Uterus (tissue), 3 donors: ENCODE measurements at regions not wholly inside any gene's neighbourhood (a gene's known extent, or its start where the extent isn't known, plus 50 kb on each side); places are given as distances from the start of the nearest gene placed in this dataset.
A peak's percentile ranks its signal among the peaks of the same experiment; 100 is the strongest.

Experiments used
- DNase-seq, 2 donors: peaks; one replicate each; pipeline ENCODE4 v3.0.0-alpha.2; 2019 to 2020
- H3K27ac ChIP-seq, 2 donors: fragments of 200-600 bp; sonication (generic); 1 replicate in 1 of 2; 2 replicates in 1 of 2; pipeline ENCODE4 v1.5.1; 2016 to 2018
- H3K27me3 ChIP-seq, 2 donors: fragments of 200-600 bp; sonication (generic); one replicate each; pipeline ENCODE4 v1.5.1; 2018 to 2019; ENCODE audit warnings: control low read depth in 1 of 2
- H3K36me3 ChIP-seq, 2 donors: fragments of 200-600 bp; sonication (generic); one replicate each; pipeline ENCODE4 v1.5.1; 2019; ENCODE audit warnings: control low read depth in 1 of 2
- H3K4me1 ChIP-seq, 2 donors: fragments of 200-600 bp; sonication (generic); one replicate each; pipeline ENCODE4 v1.5.1; 2018 to 2019; ENCODE audit warnings: control low read depth in 1 of 2
- H3K4me3 ChIP-seq, 2 donors: fragments of 200-600 bp; sonication (generic); 1 replicate in 1 of 2; 2 replicates in 1 of 2; pipeline ENCODE4 v1.5.1; 2018 to 2019; ENCODE audit warnings: mild to moderate bottlenecking in 1 of 2
- H3K9me3 ChIP-seq, 2 donors: fragments of 200-600 bp; sonication (generic); one replicate each; pipeline ENCODE4 v1.5.1; 2019; ENCODE audit warnings: control low read depth in 1 of 2
- CTCF ChIP-seq, 4 experiments: fragments of 200-600 bp in 2 of 4; fragments of 450-650 bp in 2 of 4; sonication (generic) in 2 of 4; IDR thresholded peaks; one replicate each; pipeline ENCODE4 v1.5.1; 2016 to 2019; ENCODE audit warnings: antibody characterized with exemption in 4 of 4, mild to moderate bottlenecking in 2 of 4, moderate library complexity in 1 of 4
- POLR2A ChIP-seq, 2 donors: fragments of 450-650 bp; IDR thresholded peaks; one replicate each; pipeline ENCODE4 v1.6.1; 2016; ENCODE audit warnings: antibody characterized with exemption in 2 of 2, mild to moderate bottlenecking in 1 of 2, moderate library complexity in 1 of 2
- intact Hi-C: fragments of 100-400 bp; cut with DNase I; formaldehyde crosslinking; loops from one replicate; pipeline ENCODE4 v1.15.1; 2023; ENCODE audit warnings: low total_unique reads
- donor health status: DM: yes; HTN: yes; CAD: no.

GRCh38 chr15:39156646-39157250 lies 424.1 kb upstream of the THBS1 start:
- intact Hi-C loops, result no loop called here
- peak overlapping the region; percentile 59 to 67 for H3K27ac ChIP-seq
- no peaks in the 10 kb centered on the region for H3K4me1 ChIP-seq
- DNase-seq, result no peak
- H3K27me3 ChIP-seq, result no peaks in the 10 kb centered on the region
- no peaks in the 10 kb centered on the region for H3K9me3 ChIP-seq
- H3K4me3 ChIP-seq, result no peak overlapping the region
- H3K36me3 ChIP-seq, result no peaks in the 10 kb centered on the region
- TF ChIP-seq POLR2A (IDR thresholded peaks at IDR 0.05) (no peak), CTCF (IDR thresholded peaks at IDR 0.05) (no peak)

GRCh38 chr15:39157882-39158281 lies 423.0 kb upstream of the THBS1 start:
- H3K27ac ChIP-seq, result no peak overlapping the region
- no peaks in the 10 kb centered on the region for H3K36me3 ChIP-seq
- H3K27me3 ChIP-seq, result no peaks in the 10 kb centered on the region
- no peak overlapping the region for H3K4me3 ChIP-seq
- TF ChIP-seq POLR2A (IDR thresholded peaks at IDR 0.05), result no peak
- no peaks in the 10 kb centered on the region for H3K4me1 ChIP-seq
- intact Hi-C loops, result no loop called here
- no peaks in the 10 kb centered on the region for H3K9me3 ChIP-seq
- DNase-seq, result no peak

GRCh38 chr15:39159833-39160232 lies 421.0 kb upstream of the THBS1 start:
- intact Hi-C loops, result no loop called here
- peak overlapping the region in 1 of 2 donors; percentile 38 for H3K27ac ChIP-seq
- H3K9me3 ChIP-seq, result no peaks in the 10 kb centered on the region
- H3K4me1 ChIP-seq, result no peaks in the 10 kb centered on the region
- no peak for DNase-seq
- no peak overlapping the region for H3K4me3 ChIP-seq
- H3K27me3 ChIP-seq, result no peaks in the 10 kb centered on the region
- no peaks in the 10 kb centered on the region for H3K36me3 ChIP-seq
- TF ChIP-seq CTCF (IDR thresholded peaks at IDR 0.05), result no peak
- no peak for TF ChIP-seq POLR2A (IDR thresholded peaks at IDR 0.05)

- Histone ChIP-seq H3K27ac (no peak overlapping the region), H3K4me3 (no peak overlapping the region), H3K36me3 (no peaks in the 10 kb centered on the region), H3K4me1 (no peaks in the 10 kb centered on the region), H3K9me3 (no peaks in the 10 kb centered on the region), H3K27me3 (no peaks in the 10 kb centered on the region)
- TF ChIP-seq CTCF (IDR thresholded peaks at IDR 0.05) (no peak), POLR2A (IDR thresholded peaks at IDR 0.05) (no peak)
- intact Hi-C loops, result no loop called here
- no peak for DNase-seq
These were observed 419.8 kb upstream of the THBS1 start for GRCh38 chr15:39161096-39161495.

DNA sequence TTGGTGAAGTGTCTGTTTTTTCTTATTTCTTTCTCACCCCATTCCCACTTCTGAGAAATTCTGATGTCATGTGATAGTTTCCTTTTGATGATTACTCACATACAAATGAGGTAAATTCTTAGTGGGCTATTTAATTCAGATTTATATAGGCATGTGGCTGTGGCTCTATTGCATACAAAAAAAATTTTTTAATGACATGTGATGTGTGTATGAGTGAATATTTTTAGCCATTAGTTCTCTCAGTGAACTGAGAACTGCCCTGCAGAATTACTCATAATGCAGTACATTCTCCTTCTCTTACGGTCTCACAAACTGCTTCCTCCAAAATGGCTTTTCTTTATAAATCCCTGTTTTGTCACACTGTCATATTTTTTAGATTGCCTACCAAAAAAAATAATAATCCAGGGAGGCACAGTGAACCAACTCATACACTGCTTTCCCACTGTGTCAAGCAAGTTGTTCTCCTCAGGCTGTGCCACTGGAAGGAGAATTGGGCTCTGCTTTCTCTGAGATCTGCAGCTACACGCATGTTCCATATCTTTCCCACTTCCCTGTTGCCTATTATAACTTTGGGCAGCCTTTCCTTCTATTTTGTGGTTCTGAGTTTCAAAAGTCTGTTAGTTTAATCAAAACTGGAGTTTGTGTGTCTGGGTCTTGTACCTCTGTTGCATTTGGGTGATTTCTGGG lies 415.7 kb upstream of the THBS1 start:
- Histone ChIP-seq H3K4me1 (peaks cover 10% of the 10 kb centered on the region in 2 donors), H3K4me3 (no peak overlapping the region), H3K27ac (peak overlapping the region; percentile 84 to 95), H3K9me3 (no peaks in the 10 kb centered on the region), H3K36me3 (no peaks in the 10 kb centered on the region), H3K27me3 (no peaks in the 10 kb centered on the region)
- no peak for DNase-seq
- intact Hi-C loops, result no loop called here
- TF ChIP-seq POLR2A (IDR thresholded peaks at IDR 0.05), result no peak

DNA sequence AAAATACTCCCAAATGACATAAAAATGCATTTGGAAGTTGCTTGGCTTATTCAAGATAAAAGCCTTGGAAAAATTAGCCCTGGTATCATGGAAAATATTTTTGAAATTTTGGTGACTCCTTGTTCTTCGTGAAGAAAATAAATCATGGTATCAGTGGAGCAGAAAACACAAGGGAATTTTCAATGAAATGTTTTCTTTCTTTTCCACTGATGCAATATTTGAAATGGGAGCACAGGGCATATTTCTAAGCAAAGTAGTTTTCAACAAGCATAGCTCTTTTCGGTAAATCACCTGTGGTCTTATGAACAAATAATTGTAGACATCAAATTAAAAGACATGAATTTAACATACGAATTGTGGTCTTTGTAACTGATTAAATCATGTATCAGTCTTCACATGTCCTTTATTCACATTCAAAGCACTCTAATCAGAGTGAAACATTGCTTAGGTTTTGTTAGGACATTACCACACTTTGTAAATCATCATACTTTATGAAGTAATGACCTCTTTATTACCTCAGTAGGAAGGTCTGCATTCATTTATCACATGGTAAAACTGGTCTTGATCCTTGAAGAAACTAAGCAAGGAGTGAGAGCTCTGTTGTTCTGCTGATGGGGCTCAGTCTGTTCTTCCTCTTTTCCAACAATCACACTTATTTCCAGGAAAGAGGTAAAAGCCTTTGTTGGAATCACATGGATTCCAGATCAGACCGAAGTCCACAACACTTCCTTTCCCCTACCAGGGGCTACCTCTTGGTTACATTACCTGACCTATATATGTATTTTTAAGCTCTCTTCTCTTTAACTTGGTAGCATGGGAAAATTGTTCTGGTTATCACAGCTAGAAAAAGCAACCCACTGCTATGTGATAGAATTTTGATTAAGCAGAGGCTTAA lies 413.5 kb upstream of the THBS1 start:
- H3K9me3 ChIP-seq, result no peaks in the 10 kb centered on the region
- H3K27ac ChIP-seq, result peak overlapping the region; percentile 84 to 95
- TF ChIP-seq CTCF (IDR thresholded peaks at IDR 0.05), result no peak
- intact Hi-C loops, result no loop called here
- peaks cover 14 to 17% of the 10 kb centered on the region in 2 donors for H3K4me1 ChIP-seq
- H3K36me3 ChIP-seq, result no peaks in the 10 kb centered on the region
- no peak for DNase-seq
- H3K27me3 ChIP-seq, result no peaks in the 10 kb centered on the region
- no peak overlapping the region for H3K4me3 ChIP-seq
